ENCODE measurements at regions not wholly inside any gene's neighbourhood (a gene's known extent, or its start where the extent isn't known, plus 50 kb on each side); places are given as distances from the start of the nearest gene placed in this dataset.
"Not testable (repeated sequence)": the region's sequence is repeated elsewhere in the genome, so short reads cannot be mapped to it uniquely, and the experiment has no call there.

- DNase-seq = no peak
Observed at GRCh38 chr21:28393279-28393678, 599.4 kb downstream of the LTN1 start.

- no peak for DNase-seq
Observed at GRCh38 chr21:28391938-28392849, 600.5 kb downstream of the LTN1 start.

GRCh38 chr21:28387220-28387619 is 605.5 kb downstream of the LTN1 start:
- no peak for DNase-seq

GRCh38 chr21:28385845-28386244 is 606.8 kb downstream of the LTN1 start:
- DNase-seq = no peak

- DNase-seq = not testable (repeated sequence)
Observed at GRCh38 chr21:28381000-28381745, 611.5 kb downstream of the LTN1 start.

GRCh38 chr21:28380241-28380640 is 612.4 kb downstream of the LTN1 start:
- DNase-seq = no peak

GRCh38 chr21:28378026-28378425 is 614.7 kb downstream of the LTN1 start:
- no peak for DNase-seq

- no peak for DNase-seq
Observed at GRCh38 chr21:28375708-28376385, 616.8 kb downstream of the LTN1 start.

- no peak for DNase-seq
Observed at GRCh38 chr21:28374881-28375280, 617.8 kb downstream of the LTN1 start.

- no peak for DNase-seq
Observed at GRCh38 chr21:28371713-28372112, 621.0 kb downstream of the LTN1 start.

GRCh38 chr21:28359300-28359699 is 633.4 kb downstream of the LTN1 start:
- DNase-seq = no peak

- DNase-seq = no peak
Observed at GRCh38 chr21:28358702-28359101, 634.0 kb downstream of the LTN1 start.

GRCh38 chr21:28358170-28358569 is 634.5 kb downstream of the LTN1 start:
- DNase-seq = no peak

- DNase-seq = no peak
Observed at GRCh38 chr21:28357743-28358142, 634.9 kb downstream of the LTN1 start.

GRCh38 chr21:28356422-28356821 is 636.3 kb downstream of the LTN1 start:
- no peak for DNase-seq

GRCh38 chr21:28345934-28346333 is 646.7 kb downstream of the LTN1 start:
- no peak for DNase-seq

- DNase-seq = no peak
Observed at GRCh38 chr21:28344985-28345384, 647.7 kb downstream of the LTN1 start.

GRCh38 chr21:28342212-28342810 is 650.4 kb downstream of the LTN1 start:
- DNase-seq = no peak

- DNase-seq = no peak
Observed at GRCh38 chr21:28339403-28339802, 653.3 kb downstream of the LTN1 start.

- no peak for DNase-seq
Observed at GRCh38 chr21:28338701-28339305, 653.9 kb downstream of the LTN1 start.

- DNase-seq = no peak
Observed at GRCh38 chr21:28337315-28337714, 655.4 kb downstream of the LTN1 start.

GRCh38 chr21:28336314-28336713 is 656.4 kb downstream of the LTN1 start:
- no peak for DNase-seq

GRCh38 chr21:28334407-28334806 is 658.3 kb downstream of the LTN1 start:
- DNase-seq = no peak

Measured in stimulated activated CD4-positive, alpha-beta T cell treated with anti-CD3 and anti-CD28 coated beads, Interleukin-4, amount 100 ng/mL, for 24 hours (primary cell).